ENCODE measurements at regions not wholly inside any gene's neighbourhood (a gene's known extent, or its start where the extent isn't known, plus 50 kb on each side); places are given as distances from the start of the nearest gene placed in this dataset.

GRCh38 chr10:130762491-130762890 lies 549.0 kb downstream of the TCERG1L start:
- DNase-seq (ENCODE audit: low read depth in 2 of 2): no peak

- no peak for DNase-seq (ENCODE audit: low read depth in 2 of 2)
These were observed 548.5 kb downstream of the TCERG1L start for GRCh38 chr10:130763071-130763470.

GRCh38 chr10:130763491-130763890 lies 548.0 kb downstream of the TCERG1L start:
- no peak for DNase-seq (ENCODE audit: low read depth in 2 of 2)

GRCh38 chr10:130764651-130765050 lies 546.9 kb downstream of the TCERG1L start:
- no peak for DNase-seq (ENCODE audit: low read depth in 2 of 2)

GRCh38 chr10:130766071-130766470 lies 545.5 kb downstream of the TCERG1L start:
- DNase-seq (ENCODE audit: low read depth in 2 of 2): no peak

GRCh38 chr10:130767116-130767730 lies 544.3 kb downstream of the TCERG1L start:
- no peak for DNase-seq (ENCODE audit: low read depth in 2 of 2)

GRCh38 chr10:130769146-130770017 lies 542.1 kb downstream of the TCERG1L start:
- DNase-seq (ENCODE audit: low read depth in 2 of 2): no peak

- DNase-seq (ENCODE audit: low read depth in 2 of 2): no peak
These were observed 541.4 kb downstream of the TCERG1L start for GRCh38 chr10:130770018-130770630.

GRCh38 chr10:130771491-130771946 lies 540.0 kb downstream of the TCERG1L start:
- no peak for DNase-seq (ENCODE audit: low read depth in 2 of 2)

- DNase-seq (ENCODE audit: low read depth in 2 of 2): no peak
These were observed 539.5 kb downstream of the TCERG1L start for GRCh38 chr10:130772056-130772455.

- DNase-seq (ENCODE audit: low read depth in 2 of 2): no peak
These were observed 538.8 kb downstream of the TCERG1L start for GRCh38 chr10:130772676-130773075.

- no peak for DNase-seq (ENCODE audit: low read depth in 2 of 2)
These were observed 537.6 kb downstream of the TCERG1L start for GRCh38 chr10:130773941-130774340.

GRCh38 chr10:130774871-130775270 lies 536.6 kb downstream of the TCERG1L start:
- no peak for DNase-seq (ENCODE audit: low read depth in 2 of 2)

- DNase-seq (ENCODE audit: low read depth in 2 of 2): no peak
These were observed 536.2 kb downstream of the TCERG1L start for GRCh38 chr10:130775311-130775710.

- no peak for DNase-seq (ENCODE audit: low read depth in 2 of 2)
These were observed 534.8 kb downstream of the TCERG1L start for GRCh38 chr10:130776724-130777123.

GRCh38 chr10:130777507-130778165 lies 533.9 kb downstream of the TCERG1L start:
- DNase-seq (ENCODE audit: low read depth in 2 of 2): no peak

GRCh38 chr10:130778166-130778545 lies 533.4 kb downstream of the TCERG1L start:
- DNase-seq (ENCODE audit: low read depth in 2 of 2): no peak

GRCh38 chr10:130780763-130781162 lies 530.8 kb downstream of the TCERG1L start:
- DNase-seq (ENCODE audit: low read depth in 2 of 2): no peak

- no peak for DNase-seq (ENCODE audit: low read depth in 2 of 2)
These were observed 530.3 kb downstream of the TCERG1L start for GRCh38 chr10:130781206-130781605.

GRCh38 chr10:130781623-130782022 lies 529.9 kb downstream of the TCERG1L start:
- no peak for DNase-seq (ENCODE audit: low read depth in 2 of 2)

- no peak for DNase-seq (ENCODE audit: low read depth in 2 of 2)
These were observed 529.1 kb downstream of the TCERG1L start for GRCh38 chr10:130782467-130782866.

GRCh38 chr10:130784326-130784725 lies 527.2 kb downstream of the TCERG1L start:
- no peak for DNase-seq (ENCODE audit: low read depth in 2 of 2)
